GM18909 (cell line): ENCODE measurements at regions not wholly inside any gene's neighbourhood (a gene's known extent, or its start where the extent isn't known, plus 50 kb on each side); places are given as distances from the start of the nearest gene placed in this dataset.
"Not testable (repeated sequence)": the region's sequence is repeated elsewhere in the genome, so short reads cannot be mapped to it uniquely, and the experiment has no call there.

ENCODE experiments used
- ATAC-seq: cut with Tn5 transposase; IDR thresholded peaks from one replicate; pipeline ENCODE4 v1.9.1; 2021; ENCODE audit warnings: mild to moderate bottlenecking; ENCODE audit not compliant: unreplicated experiment, poor library complexity

- ATAC-seq = no peak
Measured at GRCh38 chr18:2222270-2223185, 348.8 kb downstream of the METTL4 start.

- ATAC-seq = no peak
Measured at GRCh38 chr18:2223449-2223848, 347.9 kb downstream of the METTL4 start.

- no peak for ATAC-seq
Measured at GRCh38 chr18:2223849-2224248, 347.5 kb downstream of the METTL4 start.

- ATAC-seq = no peak
Measured at GRCh38 chr18:2236232-2236631, 335.1 kb downstream of the METTL4 start.

GRCh38 chr18:2237706-2238105 lies 333.6 kb downstream of the METTL4 start:
- no peak for ATAC-seq

- ATAC-seq = no peak
Measured at GRCh38 chr18:2240311-2240705, 331.0 kb downstream of the METTL4 start.

- no peak for ATAC-seq
Measured at GRCh38 chr18:2244641-2245040, 326.7 kb downstream of the METTL4 start.

GRCh38 chr18:2247101-2247500 lies 324.2 kb downstream of the METTL4 start:
- ATAC-seq = not testable (repeated sequence)

- ATAC-seq = no peak
Measured at GRCh38 chr18:2254977-2255376, 316.3 kb downstream of the METTL4 start.

- no peak for ATAC-seq
Measured at GRCh38 chr18:2256577-2256976, 314.7 kb downstream of the METTL4 start.

- no peak for ATAC-seq
Measured at GRCh38 chr18:2258954-2259353, 312.4 kb downstream of the METTL4 start.

GRCh38 chr18:2263303-2263890 lies 307.9 kb downstream of the METTL4 start:
- ATAC-seq = no peak

GRCh38 chr18:2274613-2275012 lies 296.7 kb downstream of the METTL4 start:
- ATAC-seq = no peak

GRCh38 chr18:2281086-2281485 lies 290.2 kb downstream of the METTL4 start:
- ATAC-seq = no peak

GRCh38 chr18:2281523-2282199 lies 289.6 kb downstream of the METTL4 start:
- no peak for ATAC-seq

GRCh38 chr18:2293109-2293839 lies 278.0 kb downstream of the METTL4 start:
- ATAC-seq = no peak

- ATAC-seq = no peak
Measured at GRCh38 chr18:2301316-2301715, 270.0 kb downstream of the METTL4 start.

- no peak for ATAC-seq
Measured at GRCh38 chr18:2302012-2302411, 269.3 kb downstream of the METTL4 start.

GRCh38 chr18:2302628-2303516 lies 268.4 kb downstream of the METTL4 start:
- ATAC-seq = no peak
